ENCODE measurements at regions not wholly inside any gene's neighbourhood (a gene's known extent, or its start where the extent isn't known, plus 50 kb on each side); places are given as distances from the start of the nearest gene placed in this dataset.

- TF ChIP-seq POLR2A (IDR thresholded peaks at IDR 0.05) (no peak), CTCF (IDR thresholded peaks at IDR 0.05) (no peak)
These were observed 1158.8 kb downstream of the OLFM4 start for GRCh38 chr13:54187461-54187860.
